Peyer's patch (tissue), 4 donors: ENCODE measurements at regions not wholly inside any gene's neighbourhood (a gene's known extent, or its start where the extent isn't known, plus 50 kb on each side); places are given as distances from the start of the nearest gene placed in this dataset.

ENCODE experiments used
- DNase-seq, 3 donors: peaks; one replicate each; pipeline ENCODE4 v3.0.0-alpha.2; 2017 to 2019
- H3K27ac ChIP-seq, 4 donors: fragments of 200-600 bp; sonication (generic); one replicate each; pipeline ENCODE4 v1.5.1; 2016 to 2019
- H3K27me3 ChIP-seq, 2 donors: fragments of 200-600 bp; sonication (generic); one replicate each; pipeline ENCODE4 v1.5.1; 2019
- H3K36me3 ChIP-seq, 3 donors: fragments of 200-600 bp; sonication (generic); one replicate each; pipeline ENCODE4 v1.5.1; 2016 to 2019
- H3K4me1 ChIP-seq, 4 donors: fragments of 200-600 bp; sonication (generic); one replicate each; pipeline ENCODE4 v1.5.1; 2016 to 2019
- H3K4me3 ChIP-seq, 4 donors: fragments of 200-600 bp; sonication (generic); 1 replicate in 3 of 4; 2 replicates in 1 of 4; pipeline ENCODE4 v1.5.1; 2016 to 2019; ENCODE audit warnings: mild to moderate bottlenecking in 1 of 4
- H3K9me3 ChIP-seq, 4 donors: fragments of 200-600 bp; sonication (generic); one replicate each; pipeline ENCODE4 v1.5.1; 2016 to 2019; ENCODE audit warnings: mild to moderate bottlenecking in 1 of 4
- CTCF ChIP-seq, 6 experiments: fragments of 450-650 bp in 4 of 6; fragments of 200-600 bp in 2 of 6; sonication (generic) in 1 of 6; IDR thresholded peaks; one replicate each; pipeline ENCODE4 v1.5.1; 2017 to 2019; ENCODE audit warnings: antibody characterized with exemption in 6 of 6, mild to moderate bottlenecking in 3 of 6, moderate library complexity in 1 of 6
- POLR2A ChIP-seq, 2 donors: fragments of 450-650 bp; IDR thresholded peaks; one replicate each; pipeline ENCODE4 v1.5.1; 2017; ENCODE audit warnings: antibody characterized with exemption in 2 of 2, mild to moderate bottlenecking in 2 of 2, moderate library complexity in 2 of 2

- TF ChIP-seq POLR2A (IDR thresholded peaks at IDR 0.05) = no peak
- TF ChIP-seq CTCF (IDR thresholded peaks at IDR 0.05) = no peak
- H3K4me3 ChIP-seq = no peak overlapping the region
- no peaks in the 10 kb centered on the region for H3K36me3 ChIP-seq
- no peaks in the 10 kb centered on the region for H3K4me1 ChIP-seq
- no peaks in the 10 kb centered on the region for H3K9me3 ChIP-seq
- DNase-seq = no peak
- no peaks in the 10 kb centered on the region for H3K27me3 ChIP-seq
- H3K27ac ChIP-seq = no peak overlapping the region
These were observed 407.8 kb downstream of the CBLN4 start for GRCh38 chr20:55597526-55597925.

- Histone ChIP-seq H3K36me3 (no peaks in the 10 kb centered on the region), H3K27me3 (no peaks in the 10 kb centered on the region), H3K9me3 (no peaks in the 10 kb centered on the region), H3K4me1 (no peaks in the 10 kb centered on the region), H3K4me3 (no peak overlapping the region), H3K27ac (no peak overlapping the region)
- DNase-seq = no peak
- TF ChIP-seq CTCF (IDR thresholded peaks at IDR 0.05) = no peak
- TF ChIP-seq POLR2A (IDR thresholded peaks at IDR 0.05) = no peak
These were observed 408.9 kb downstream of the CBLN4 start for GRCh38 chr20:55596431-55596830.

- no peak overlapping the region for H3K27ac ChIP-seq
These were observed 412.5 kb downstream of the CBLN4 start for GRCh38 chr20:55592866-55593265.

GRCh38 chr20:55586610-55587009 lies 418.7 kb downstream of the CBLN4 start:
- DNase-seq = no peak
- Histone ChIP-seq H3K36me3 (no peaks in the 10 kb centered on the region), H3K27ac (no peak overlapping the region), H3K4me3 (no peak overlapping the region), H3K27me3 (no peaks in the 10 kb centered on the region), H3K9me3 (no peaks in the 10 kb centered on the region), H3K4me1 (no peaks in the 10 kb centered on the region)
- TF ChIP-seq POLR2A (IDR thresholded peaks at IDR 0.05) = no peak
- TF ChIP-seq CTCF (IDR thresholded peaks at IDR 0.05) = no peak

More at GRCh38 chr20:55592866-55593265, 412.5 kb downstream of the CBLN4 start:
- Histone ChIP-seq H3K27me3 (no peaks in the 10 kb centered on the region), H3K36me3 (no peaks in the 10 kb centered on the region), H3K4me1 (no peaks in the 10 kb centered on the region), H3K9me3 (no peaks in the 10 kb centered on the region), H3K4me3 (no peak overlapping the region)
- TF ChIP-seq CTCF (IDR thresholded peaks at IDR 0.05) (no peak), POLR2A (IDR thresholded peaks at IDR 0.05) (no peak)
- no peak for DNase-seq

- no peaks in the 10 kb centered on the region for H3K9me3 ChIP-seq
- DNase-seq = no peak
- no peak overlapping the region for H3K4me3 ChIP-seq
- no peaks in the 10 kb centered on the region for H3K27me3 ChIP-seq
- H3K36me3 ChIP-seq = no peaks in the 10 kb centered on the region
- no peaks in the 10 kb centered on the region for H3K4me1 ChIP-seq
- no peak overlapping the region for H3K27ac ChIP-seq
- no peak for TF ChIP-seq POLR2A (IDR thresholded peaks at IDR 0.05)
- TF ChIP-seq CTCF (IDR thresholded peaks at IDR 0.05) = no peak
These were observed 420.4 kb downstream of the CBLN4 start for GRCh38 chr20:55584964-55585363.

- H3K4me1 ChIP-seq = no peaks in the 10 kb centered on the region
- DNase-seq = no peak
- no peaks in the 10 kb centered on the region for H3K27me3 ChIP-seq
- no peak overlapping the region for H3K4me3 ChIP-seq
- H3K9me3 ChIP-seq = no peaks in the 10 kb centered on the region
- no peak overlapping the region for H3K27ac ChIP-seq
- TF ChIP-seq POLR2A (IDR thresholded peaks at IDR 0.05) (no peak), CTCF (IDR thresholded peaks at IDR 0.05) (no peak)
- no peaks in the 10 kb centered on the region for H3K36me3 ChIP-seq
These were observed 421.0 kb downstream of the CBLN4 start for GRCh38 chr20:55584307-55584706.
